ENCODE measurements at regions not wholly inside any gene's neighbourhood (a gene's known extent, or its start where the extent isn't known, plus 50 kb on each side); places are given as distances from the start of the nearest gene placed in this dataset.

DNA sequence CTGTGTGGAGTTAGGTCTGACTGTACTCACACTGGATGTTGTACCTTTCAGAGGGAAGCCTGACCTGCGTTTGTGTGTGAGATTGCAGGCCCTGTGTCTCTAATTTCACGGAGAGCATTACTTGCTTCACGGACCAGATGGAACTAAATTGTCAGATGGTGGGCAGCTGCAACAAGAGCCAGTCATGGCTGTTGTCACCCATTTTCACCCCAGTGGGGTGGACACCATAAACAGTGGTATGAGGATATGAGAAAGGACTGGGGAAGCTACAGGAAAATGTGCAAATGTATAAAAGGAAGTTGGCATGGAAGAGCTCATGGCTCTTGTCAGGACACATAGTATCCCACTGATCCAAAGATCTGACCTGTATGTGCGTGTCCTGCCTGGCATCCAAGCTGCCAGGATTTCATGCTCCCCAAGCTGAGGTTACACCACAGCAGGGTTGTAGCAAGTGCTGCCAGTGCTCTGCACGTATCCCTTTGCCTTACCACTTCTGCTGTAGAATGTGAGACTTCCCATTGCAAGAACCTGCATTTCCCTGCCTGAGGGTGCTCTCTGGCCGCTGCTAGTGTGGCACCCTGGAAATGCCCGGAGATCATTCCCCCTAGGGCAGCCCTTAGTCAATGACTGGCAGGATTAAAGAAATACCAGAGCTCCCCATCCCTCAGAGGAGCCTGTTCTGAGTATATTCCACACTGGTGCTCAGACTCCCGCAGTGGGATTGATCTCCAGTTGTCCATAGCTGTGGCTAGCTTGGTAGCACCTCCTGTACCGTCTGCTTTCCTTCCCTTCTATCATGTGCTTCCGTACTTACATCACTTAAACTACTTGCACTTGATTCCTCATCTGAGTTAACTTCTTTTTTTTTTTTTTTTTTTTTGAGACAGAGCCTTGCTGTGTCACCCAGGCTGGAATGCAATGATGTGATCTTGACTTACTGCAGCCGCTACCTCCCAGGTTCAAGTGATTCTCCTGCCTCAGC, 70.4 kb upstream of the TANC2 start:
- no peaks in the 10 kb centered on the region for H3K9me3 Mint-ChIP-seq
- POLR2A ChIA-PET, result no interaction called here
- DNase-seq, result no peak
- CTCF ChIA-PET, result no interaction called here
- H3K36me3 Mint-ChIP-seq (ENCODE audit: low read depth), result no peaks in the 10 kb centered on the region
- H3K4me3 Mint-ChIP-seq, result no peak overlapping the region
- H3K27me3 Mint-ChIP-seq, result no peaks in the 10 kb centered on the region
- H3K27ac Mint-ChIP-seq, result no peak overlapping the region
- H3K4me1 Mint-ChIP-seq, result peaks cover 13% of the 10 kb centered on the region

DNA sequence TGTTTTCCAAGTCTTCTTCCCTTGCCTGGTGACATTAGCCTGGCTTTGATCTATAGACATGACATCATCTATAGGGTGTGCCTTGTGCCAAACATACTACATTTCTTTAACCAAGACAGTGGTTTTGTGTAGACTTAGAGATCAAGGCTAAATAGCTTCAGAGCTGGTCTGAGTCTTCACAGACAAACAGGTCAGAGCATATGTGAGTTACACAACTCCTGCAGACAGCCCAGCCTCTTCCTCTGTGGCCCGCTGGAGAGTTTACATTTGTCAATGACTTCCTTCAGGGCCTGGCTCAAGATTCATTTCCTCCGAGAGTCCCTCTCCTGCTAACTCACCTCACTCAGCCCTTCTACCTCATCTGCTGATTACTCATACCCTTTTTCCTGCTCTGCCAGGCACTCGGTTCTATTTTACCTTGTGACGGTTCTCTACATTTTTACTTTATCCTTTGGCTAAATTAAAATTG, 73.1 kb upstream of the TANC2 start:
- Mint-ChIP-seq H3K36me3 (ENCODE audit: low read depth) (no peaks in the 10 kb centered on the region), H3K27me3 (peaks cover 6% of the 10 kb centered on the region), H3K4me3 (no peak overlapping the region), H3K4me1 (peaks cover 13% of the 10 kb centered on the region), H3K27ac (no peak overlapping the region), H3K9me3 (no peaks in the 10 kb centered on the region)
- ChIA-PET POLR2A (no interaction called here), CTCF (no interaction called here)
- DNase-seq, result peak; percentile 34

DNA sequence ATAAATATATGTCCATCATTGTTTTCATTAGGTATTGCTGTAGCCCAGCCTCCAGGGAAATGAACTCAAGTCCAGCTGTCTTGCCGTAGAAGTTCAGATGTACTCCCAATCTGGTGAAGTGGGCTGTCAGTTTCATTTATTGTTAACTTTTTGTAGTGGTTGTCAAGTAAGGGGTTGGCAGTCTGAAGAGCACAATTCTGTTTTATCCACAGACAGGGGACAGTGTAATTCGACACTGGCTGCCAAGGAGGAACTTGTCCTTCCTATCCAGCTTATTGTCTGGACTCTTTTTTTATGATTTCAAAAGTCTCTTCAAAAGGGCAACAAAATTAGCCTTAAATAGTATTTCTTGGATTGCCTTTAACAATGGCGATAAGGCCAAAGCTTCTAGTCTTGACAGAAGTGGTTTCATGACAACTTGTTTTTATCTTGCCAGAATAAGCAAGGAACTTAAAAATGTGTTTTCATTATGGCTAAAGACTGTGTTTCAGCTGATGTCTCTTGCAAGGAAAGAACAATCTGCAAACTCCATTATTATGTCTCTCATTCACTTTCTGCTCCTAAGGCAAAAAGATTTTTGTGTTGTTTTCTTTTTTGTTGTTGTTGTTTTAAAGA, 73.9 kb upstream of the TANC2 start:
- H3K36me3 Mint-ChIP-seq (ENCODE audit: low read depth), result no peaks in the 10 kb centered on the region
- peaks cover 8% of the 10 kb centered on the region for H3K27me3 Mint-ChIP-seq
- ChIA-PET POLR2A (no interaction called here), CTCF (no interaction called here)
- no peak for DNase-seq
- peaks cover 13% of the 10 kb centered on the region for H3K4me1 Mint-ChIP-seq
- no peak overlapping the region for H3K4me3 Mint-ChIP-seq
- no peak overlapping the region for H3K27ac Mint-ChIP-seq
- no peaks in the 10 kb centered on the region for H3K9me3 Mint-ChIP-seq

DNA sequence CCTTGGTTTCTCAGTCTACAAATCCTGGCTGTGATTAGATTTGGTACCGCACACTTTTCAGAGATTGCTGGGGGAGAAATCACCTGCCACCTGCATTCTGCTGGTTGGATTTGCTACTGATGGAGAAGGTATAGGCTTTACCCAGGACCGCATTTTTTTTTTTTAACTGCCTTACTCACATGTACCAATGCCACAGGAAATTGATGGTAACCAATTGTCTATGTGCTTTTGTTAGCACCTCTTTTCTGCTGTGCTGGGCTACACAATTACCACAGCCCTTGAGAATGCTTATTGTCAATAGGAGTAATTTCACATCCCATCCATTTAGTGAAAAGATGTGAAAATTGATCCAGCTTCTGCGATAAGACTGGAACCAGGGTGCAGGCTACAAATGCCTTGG, 74.4 kb upstream of the TANC2 start:
- CTCF ChIA-PET, result no interaction called here
- H3K27ac Mint-ChIP-seq, result no peak overlapping the region
- no peak for DNase-seq
- H3K36me3 Mint-ChIP-seq (ENCODE audit: low read depth), result no peaks in the 10 kb centered on the region
- H3K4me1 Mint-ChIP-seq, result peaks cover 13% of the 10 kb centered on the region
- H3K4me3 Mint-ChIP-seq, result no peak overlapping the region
- no peaks in the 10 kb centered on the region for H3K9me3 Mint-ChIP-seq
- POLR2A ChIA-PET, result no interaction called here
- peaks cover 8% of the 10 kb centered on the region for H3K27me3 Mint-ChIP-seq

DNA sequence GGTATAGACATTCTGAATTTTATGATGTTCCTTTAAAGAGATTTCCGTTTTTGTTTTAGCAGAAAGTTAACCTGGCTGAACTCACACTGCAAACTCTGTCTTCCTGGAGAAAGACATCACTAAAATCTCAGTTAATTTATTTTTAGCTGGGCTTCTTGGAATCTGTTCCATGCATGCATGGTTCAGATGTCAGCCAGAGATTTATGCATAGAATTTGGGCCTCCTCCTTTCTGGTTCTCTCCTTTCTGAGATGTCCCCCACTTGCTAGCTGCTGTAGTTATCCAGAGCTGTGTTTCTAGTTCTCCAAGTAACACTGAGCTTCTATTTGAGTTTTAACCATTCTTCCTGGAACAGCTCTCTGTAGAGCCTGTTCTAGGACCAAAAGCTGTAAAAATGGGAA, 77.3 kb upstream of the TANC2 start:
- Mint-ChIP-seq H3K36me3 (ENCODE audit: low read depth) (no peaks in the 10 kb centered on the region), H3K9me3 (no peaks in the 10 kb centered on the region), H3K4me1 (peaks cover 11% of the 10 kb centered on the region), H3K27me3 (peaks cover 9% of the 10 kb centered on the region), H3K4me3 (no peak overlapping the region), H3K27ac (no peak overlapping the region)
- ChIA-PET CTCF (no interaction called here), POLR2A (no interaction called here)
- DNase-seq, result no peak

DNA sequence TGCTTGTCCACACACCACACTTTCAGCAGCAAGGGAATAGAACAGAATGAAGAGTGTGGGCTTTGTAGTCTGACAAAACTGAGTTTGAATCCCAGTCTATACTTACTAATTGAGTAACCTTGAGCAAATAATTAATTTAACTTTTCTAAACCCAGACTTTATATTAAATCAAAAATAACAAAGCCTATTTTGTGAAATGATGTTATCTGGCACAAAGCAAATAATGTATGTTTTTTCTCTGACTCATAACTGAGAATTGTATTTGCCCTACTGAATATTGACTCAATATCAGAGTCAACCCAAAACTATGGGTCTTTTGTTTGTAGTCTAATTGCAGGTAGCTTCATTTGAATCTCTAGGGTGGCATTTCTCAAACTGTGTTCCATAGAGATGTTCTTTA, 77.9 kb upstream of the TANC2 start:
- DNase-seq, result no peak
- Mint-ChIP-seq H3K36me3 (ENCODE audit: low read depth) (no peaks in the 10 kb centered on the region), H3K27me3 (peaks cover 10% of the 10 kb centered on the region), H3K4me1 (peaks cover 8% of the 10 kb centered on the region), H3K4me3 (no peak overlapping the region), H3K9me3 (no peaks in the 10 kb centered on the region), H3K27ac (no peak overlapping the region)
- ChIA-PET CTCF (no interaction called here), POLR2A (no interaction called here)

GRCh38 chr17:62887437-62887836, 78.6 kb upstream of the TANC2 start:
- no peak overlapping the region for H3K4me3 Mint-ChIP-seq
- H3K36me3 Mint-ChIP-seq (ENCODE audit: low read depth), result no peaks in the 10 kb centered on the region
- H3K27me3 Mint-ChIP-seq, result peaks cover 12% of the 10 kb centered on the region
- no peaks in the 10 kb centered on the region for H3K9me3 Mint-ChIP-seq
- ChIA-PET POLR2A (no interaction called here), CTCF (no interaction called here)
- no peak for DNase-seq
- H3K4me1 Mint-ChIP-seq, result peaks cover 3% of the 10 kb centered on the region
- H3K27ac Mint-ChIP-seq, result no peak overlapping the region

- Mint-ChIP-seq H3K27ac (no peak overlapping the region), H3K4me3 (no peak overlapping the region), H3K27me3 (peaks cover 20% of the 10 kb centered on the region), H3K4me1 (peaks cover 2% of the 10 kb centered on the region), H3K9me3 (no peaks in the 10 kb centered on the region), H3K36me3 (ENCODE audit: low read depth) (no peaks in the 10 kb centered on the region)
- CTCF ChIA-PET, result no interaction called here
- POLR2A ChIA-PET, result no interaction called here
- DNase-seq, result no peak
These were observed 76.7 kb upstream of the MARCHF10 start for GRCh38 chr17:62884781-62885180.

DNA sequence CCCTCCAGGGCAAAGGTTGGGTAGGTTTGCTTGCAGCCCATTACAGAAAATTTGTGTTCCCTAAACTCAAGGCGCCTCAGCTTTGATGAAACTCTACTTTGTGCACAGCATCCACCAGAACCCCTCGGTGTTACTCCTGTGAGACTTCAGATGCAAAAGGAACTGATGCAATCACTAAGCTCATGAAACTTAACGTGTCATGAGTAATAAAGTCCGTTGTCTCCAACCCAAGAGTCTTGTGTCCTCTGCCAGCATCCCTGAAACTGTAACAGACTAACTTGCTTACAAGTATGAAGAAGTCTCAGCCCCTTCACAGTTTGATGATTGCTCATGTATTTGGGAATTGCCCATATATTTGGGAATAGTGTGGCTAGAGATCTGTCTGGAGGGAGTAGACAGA, 74.8 kb upstream of the MARCHF10 start:
- no peak for DNase-seq
- POLR2A ChIA-PET, result no interaction called here
- Mint-ChIP-seq H3K4me1 (peaks cover 2% of the 10 kb centered on the region), H3K27me3 (peaks cover 21% of the 10 kb centered on the region), H3K27ac (no peak overlapping the region), H3K4me3 (no peak overlapping the region), H3K36me3 (ENCODE audit: low read depth) (no peaks in the 10 kb centered on the region), H3K9me3 (no peaks in the 10 kb centered on the region)
- CTCF ChIA-PET, result no interaction called here

DNA sequence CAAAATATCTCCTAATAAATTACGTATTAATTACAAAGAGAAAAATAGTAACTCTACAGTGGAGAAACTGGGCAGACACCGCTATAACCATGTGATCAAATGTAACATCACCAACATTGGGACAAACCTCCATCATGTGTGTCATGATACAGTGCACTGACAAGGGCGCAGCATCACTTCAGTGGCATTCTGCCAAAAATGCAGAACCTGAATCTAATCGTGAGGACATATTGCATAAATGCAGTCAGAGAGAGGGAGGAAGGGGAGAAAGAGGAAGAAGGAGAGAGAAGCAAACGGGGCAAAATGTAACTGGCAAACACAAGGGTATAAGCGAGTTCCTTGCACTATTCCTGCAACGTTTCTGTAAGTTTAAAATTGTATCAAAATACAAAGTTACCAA, 74.2 kb upstream of the MARCHF10 start:
- no peak for DNase-seq
- Mint-ChIP-seq H3K36me3 (ENCODE audit: low read depth) (no peaks in the 10 kb centered on the region), H3K9me3 (no peaks in the 10 kb centered on the region), H3K4me1 (peaks cover 2% of the 10 kb centered on the region), H3K4me3 (no peak overlapping the region), H3K27me3 (peaks cover 19% of the 10 kb centered on the region), H3K27ac (no peak overlapping the region)
- ChIA-PET POLR2A (no interaction called here), CTCF (no interaction called here)

GRCh38 chr17:62880120-62880519, 72.0 kb upstream of the MARCHF10 start:
- ChIA-PET POLR2A (no interaction called here), CTCF (no interaction called here)
- Mint-ChIP-seq H3K4me1 (peaks cover 2% of the 10 kb centered on the region), H3K9me3 (no peaks in the 10 kb centered on the region), H3K36me3 (ENCODE audit: low read depth) (no peaks in the 10 kb centered on the region), H3K27me3 (peaks cover 28% of the 10 kb centered on the region), H3K27ac (no peak overlapping the region), H3K4me3 (no peak overlapping the region)
- DNase-seq, result no peak

DNA sequence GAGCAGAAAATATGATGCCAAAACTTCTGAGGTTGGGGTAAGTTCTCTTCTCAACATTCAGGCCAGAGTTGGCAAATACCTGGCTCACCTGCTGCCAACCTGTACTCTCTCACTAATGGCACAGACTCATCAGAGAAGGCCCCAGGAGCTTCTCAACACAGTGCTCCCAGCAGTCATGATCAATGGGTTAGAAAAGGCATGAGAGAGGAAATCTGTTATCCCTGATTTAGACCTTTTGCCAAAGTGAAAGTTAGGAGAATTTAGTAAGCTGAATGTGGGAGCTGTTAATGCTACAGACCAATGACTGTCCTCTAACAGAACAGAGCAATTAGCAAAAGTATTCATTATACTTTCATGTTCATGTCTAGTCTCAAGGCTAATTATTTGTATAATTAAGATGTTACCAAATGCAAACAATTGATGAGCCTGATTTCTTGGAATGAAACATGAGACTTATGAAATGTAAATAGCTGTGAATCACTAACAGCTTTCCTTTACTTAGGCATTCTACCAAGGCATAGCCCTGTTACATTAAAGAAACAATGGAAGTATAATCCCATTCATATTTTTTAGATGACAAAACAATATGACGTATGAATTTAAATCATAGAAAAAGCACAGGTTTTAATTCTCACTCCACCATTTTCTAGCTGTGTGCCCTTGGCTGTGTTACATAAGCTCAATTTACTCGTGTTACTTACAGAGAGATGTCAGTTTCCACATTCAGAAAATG, 68.7 kb upstream of the MARCHF10 start:
- H3K9me3 Mint-ChIP-seq, result no peaks in the 10 kb centered on the region
- peaks cover 27% of the 10 kb centered on the region for H3K27me3 Mint-ChIP-seq
- no peak overlapping the region for H3K27ac Mint-ChIP-seq
- POLR2A ChIA-PET, result interaction anchor here (0.6 kb wide), 1 partner anchor 1238 kb away, joined by 3 read pairs; no protein-coding TSS in a partner anchor
- no peaks in the 10 kb centered on the region for H3K4me1 Mint-ChIP-seq
- H3K4me3 Mint-ChIP-seq, result no peak overlapping the region
- H3K36me3 Mint-ChIP-seq (ENCODE audit: low read depth), result no peaks in the 10 kb centered on the region
- CTCF ChIA-PET, result interaction anchor here (0.6 kb wide), 1 partner anchor 155 kb away, joined by 3 read pairs; no protein-coding TSS in a partner anchor
- DNase-seq, result no peak

DNA sequence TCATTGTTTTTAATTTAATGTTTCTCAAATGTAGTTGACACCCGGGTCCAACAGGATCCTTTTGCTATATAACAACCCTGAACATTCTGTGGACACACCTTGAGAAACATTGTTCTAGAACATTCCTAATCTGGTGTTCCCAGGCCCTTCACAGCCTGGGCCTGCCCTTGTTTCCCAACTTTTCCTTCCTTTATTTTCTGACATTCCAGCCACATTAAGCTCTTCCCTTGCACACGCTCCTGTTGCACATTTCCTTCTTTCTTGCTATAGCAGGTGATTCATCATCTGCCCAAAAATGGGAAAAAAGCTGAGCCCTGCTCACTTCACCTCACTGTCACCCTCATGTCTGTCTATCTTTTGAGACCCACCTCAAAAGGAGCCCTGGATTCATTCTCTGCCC, 67.9 kb upstream of the MARCHF10 start:
- Mint-ChIP-seq H3K4me1 (no peaks in the 10 kb centered on the region), H3K27ac (no peak overlapping the region), H3K9me3 (no peaks in the 10 kb centered on the region), H3K27me3 (peaks cover 25% of the 10 kb centered on the region), H3K4me3 (no peak overlapping the region), H3K36me3 (ENCODE audit: low read depth) (no peaks in the 10 kb centered on the region)
- CTCF ChIA-PET, result no interaction called here
- DNase-seq, result no peak
- POLR2A ChIA-PET, result no interaction called here

Measured in activated CD4-positive, alpha-beta memory T cell treated with anti-CD3 and anti-CD28 coated beads, Interleukin-2, amount 10 ng/mL, durations not matched to agents 7 days and 5 days (primary cell).